ENCODE measurements at regions not wholly inside any gene's neighbourhood (a gene's known extent, or its start where the extent isn't known, plus 50 kb on each side); places are given as distances from the start of the nearest gene placed in this dataset.

DNA sequence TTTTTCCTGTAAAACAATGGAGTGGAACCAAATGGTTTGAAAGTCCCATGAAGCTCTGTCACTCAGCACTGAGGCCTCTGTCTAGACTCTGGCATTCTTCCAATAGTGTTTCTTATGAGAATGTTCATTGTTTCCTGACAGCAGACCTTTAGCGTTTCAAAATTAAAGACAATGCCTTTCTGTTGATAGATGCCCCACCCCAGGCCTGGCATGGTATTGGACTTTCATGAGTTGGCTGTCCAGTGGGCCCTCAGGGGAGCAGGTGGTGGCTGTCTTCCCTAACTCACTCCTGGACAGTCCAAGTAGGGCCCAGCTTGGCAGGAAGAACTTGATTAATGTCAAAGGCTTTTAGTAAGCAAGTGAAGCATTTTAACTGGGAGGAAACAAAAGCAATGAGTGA, 186.5 kb upstream of the CCL2 start:
- TF ChIP-seq, protein P1, sequence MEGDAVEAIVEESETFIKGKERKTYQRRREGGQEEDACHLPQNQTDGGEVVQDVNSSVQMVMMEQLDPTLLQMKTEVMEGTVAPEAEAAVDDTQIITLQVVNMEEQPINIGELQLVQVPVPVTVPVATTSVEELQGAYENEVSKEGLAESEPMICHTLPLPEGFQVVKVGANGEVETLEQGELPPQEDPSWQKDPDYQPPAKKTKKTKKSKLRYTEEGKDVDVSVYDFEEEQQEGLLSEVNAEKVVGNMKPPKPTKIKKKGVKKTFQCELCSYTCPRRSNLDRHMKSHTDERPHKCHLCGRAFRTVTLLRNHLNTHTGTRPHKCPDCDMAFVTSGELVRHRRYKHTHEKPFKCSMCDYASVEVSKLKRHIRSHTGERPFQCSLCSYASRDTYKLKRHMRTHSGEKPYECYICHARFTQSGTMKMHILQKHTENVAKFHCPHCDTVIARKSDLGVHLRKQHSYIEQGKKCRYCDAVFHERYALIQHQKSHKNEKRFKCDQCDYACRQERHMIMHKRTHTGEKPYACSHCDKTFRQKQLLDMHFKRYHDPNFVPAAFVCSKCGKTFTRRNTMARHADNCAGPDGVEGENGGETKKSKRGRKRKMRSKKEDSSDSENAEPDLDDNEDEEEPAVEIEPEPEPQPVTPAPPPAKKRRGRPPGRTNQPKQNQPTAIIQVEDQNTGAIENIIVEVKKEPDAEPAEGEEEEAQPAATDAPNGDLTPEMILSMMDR (IDR thresholded peaks at IDR 0.05; ENCODE audit: low read length) = no peak
- no peak for TF ChIP-seq EZH2 (IDR thresholded peaks at IDR 0.05; ENCODE audit: borderline replicate concordance, low read length)
